Small intestine (tissue), 7 donors: ENCODE measurements at regions not wholly inside any gene's neighbourhood (a gene's known extent, or its start where the extent isn't known, plus 50 kb on each side); places are given as distances from the start of the nearest gene placed in this dataset.

Experiments used
- DNase-seq, 2 donors: peaks; one replicate each; pipeline versions ENCODE4 v3.0.0 to v3.0.0-alpha.2; 2013
- FAIRE-seq: peaks from 2 replicates; lab custom pipeline; 2012; peaks lifted over from hg19 to GRCh38; lab: Jason Lieb, UNC
- H3K27ac ChIP-seq, 3 donors: one replicate each; pipeline ENCODE4 v1.5.1; 2013; ENCODE audit warnings: low read length in 2 of 3, mild to moderate bottlenecking in 2 of 3, control low read depth in 1 of 3, inconsistent platforms in 1 of 3, low read depth in 1 of 3, moderate library complexity in 1 of 3
- H3K27me3 ChIP-seq, 3 donors: one replicate each; pipeline ENCODE4 v1.6.1; 2013; ENCODE audit warnings: low read length in 3 of 3, inconsistent platforms in 1 of 3; ENCODE audit not compliant: control insufficient read depth in 3 of 3, insufficient read depth in 3 of 3
- H3K36me3 ChIP-seq, 3 donors: one replicate each; pipeline ENCODE4 v1.6.1; 2013; ENCODE audit warnings: low read length in 3 of 3, inconsistent platforms in 1 of 3, low read depth in 1 of 3, mild to moderate bottlenecking in 1 of 3, moderate library complexity in 1 of 3; ENCODE audit not compliant: control insufficient read depth in 3 of 3, insufficient read depth in 2 of 3
- H3K4me1 ChIP-seq, 3 donors: one replicate each; pipeline ENCODE4 v1.6.1; 2013; ENCODE audit warnings: low read length in 2 of 3, inconsistent platforms in 1 of 3, low read depth in 1 of 3, mild to moderate bottlenecking in 1 of 3, moderate library complexity in 1 of 3; ENCODE audit not compliant: control insufficient read depth in 3 of 3, insufficient read depth in 2 of 3
- H3K4me3 ChIP-seq, 3 donors: one replicate each; pipeline ENCODE4 v1.5.1; 2013; ENCODE audit warnings: low read length in 3 of 3, control low read depth in 1 of 3, inconsistent platforms in 1 of 3, low read depth in 1 of 3, mild to moderate bottlenecking in 1 of 3, moderate library complexity in 1 of 3
- H3K9me3 ChIP-seq, 2 donors: one replicate each; pipeline ENCODE4 v1.6.1; 2013; ENCODE audit warnings: low read depth in 1 of 2, low read length in 1 of 2; ENCODE audit not compliant: control insufficient read depth in 2 of 2, insufficient read depth in 1 of 2
- WGBS, 3 donors: extraction: QIAGEN DNeasy Blood & Tissue Kit; methylation state at CpG; one replicate each; pipeline ENCODE4 v1.1.7; 2013; 5-methylcytosine and 5-hydroxymethylcytosine counted together
- donor health status: healthy with polysubstance abuse.
- donor health status: control.
- donor health status: control.
- donor health status: Bipolar disorder and iron deficiency.
- donor health status: healthy.

- Histone ChIP-seq H3K27me3 (no peaks in the 10 kb centered on the region), H3K27ac (no peak overlapping the region), H3K4me1 (no peaks in the 10 kb centered on the region), H3K9me3 (no peaks in the 10 kb centered on the region), H3K36me3 (no peaks in the 10 kb centered on the region), H3K4me3 (no peak overlapping the region)
- FAIRE-seq: no peak
- WGBS, 3 donors: 17 to 35% (median 22%) methylated on average over 5 of the region's 5 CpGs
- DNase-seq: no peak
Measured at GRCh38 chr13:47211106-47211505, 314.3 kb upstream of the HTR2A start.

- no peaks in the 10 kb centered on the region for H3K36me3 ChIP-seq
- no peak overlapping the region for H3K27ac ChIP-seq
- no peaks in the 10 kb centered on the region for H3K9me3 ChIP-seq
- DNase-seq: no peak
- no peaks in the 10 kb centered on the region for H3K4me1 ChIP-seq
- WGBS, 3 donors: 13 to 50% (median 31%) methylated on average over 3 of the region's 3 CpGs
- no peaks in the 10 kb centered on the region for H3K27me3 ChIP-seq
- no peak overlapping the region for H3K4me3 ChIP-seq
- FAIRE-seq: no peak
Measured at GRCh38 chr13:47206111-47206510, 309.3 kb upstream of the HTR2A start.

GRCh38 chr13:47190696-47191305 is 293.9 kb upstream of the HTR2A start:
- Histone ChIP-seq H3K36me3 (no peaks in the 10 kb centered on the region), H3K4me3 (no peak overlapping the region), H3K27me3 (no peaks in the 10 kb centered on the region), H3K27ac (no peak overlapping the region), H3K4me1 (no peaks in the 10 kb centered on the region), H3K9me3 (no peaks in the 10 kb centered on the region)
- FAIRE-seq (no peak), DNase-seq (no peak)
- 69 to 76% (median 74%) methylated on average over 6 of the region's 6 CpGs for WGBS, 3 donors

- H3K9me3 ChIP-seq: no peaks in the 10 kb centered on the region
- H3K36me3 ChIP-seq: no peaks in the 10 kb centered on the region
- FAIRE-seq: no peak
- WGBS, 3 donors: 45 to 73% (median 57%) methylated on average over 3 of the region's 3 CpGs
- H3K27ac ChIP-seq: no peak overlapping the region
- no peaks in the 10 kb centered on the region for H3K27me3 ChIP-seq
- DNase-seq: no peak
- H3K4me1 ChIP-seq: no peaks in the 10 kb centered on the region
- H3K4me3 ChIP-seq: no peak overlapping the region
Measured at GRCh38 chr13:47188802-47189201, 291.9 kb upstream of the HTR2A start.

- FAIRE-seq: no peak
Measured at GRCh38 chr13:47186471-47186870, 289.6 kb upstream of the HTR2A start.

GRCh38 chr13:47184321-47184720 is 287.5 kb upstream of the HTR2A start:
- no peak for DNase-seq
- no peak overlapping the region for H3K27ac ChIP-seq
- FAIRE-seq: no peak
- H3K4me1 ChIP-seq: no peaks in the 10 kb centered on the region
- H3K9me3 ChIP-seq: no peaks in the 10 kb centered on the region
- H3K4me3 ChIP-seq: no peak overlapping the region
- no peaks in the 10 kb centered on the region for H3K36me3 ChIP-seq
- no peaks in the 10 kb centered on the region for H3K27me3 ChIP-seq

More at GRCh38 chr13:47186471-47186870, 289.6 kb upstream of the HTR2A start:
- Histone ChIP-seq H3K9me3 (no peaks in the 10 kb centered on the region), H3K4me1 (no peaks in the 10 kb centered on the region), H3K36me3 (no peaks in the 10 kb centered on the region), H3K27ac (no peak overlapping the region), H3K4me3 (no peak overlapping the region), H3K27me3 (no peaks in the 10 kb centered on the region)
- 54 to 88% (median 77%) methylated on average over 2 of the region's 2 CpGs for WGBS, 3 donors
- no peak for DNase-seq

GRCh38 chr13:47179321-47179720 is 282.5 kb upstream of the HTR2A start:
- FAIRE-seq (no peak), DNase-seq (no peak)
- H3K9me3 ChIP-seq: no peaks in the 10 kb centered on the region
- H3K27me3 ChIP-seq: no peaks in the 10 kb centered on the region
- no peaks in the 10 kb centered on the region for H3K36me3 ChIP-seq
- no peaks in the 10 kb centered on the region for H3K4me1 ChIP-seq
- H3K4me3 ChIP-seq: no peak overlapping the region
- H3K27ac ChIP-seq: no peak overlapping the region
- WGBS, 3 donors: 83 to 92% (median 86%) methylated on average over 3 of the region's 3 CpGs

GRCh38 chr13:47178090-47178950 is 281.5 kb upstream of the HTR2A start:
- no peaks in the 10 kb centered on the region for H3K4me1 ChIP-seq
- no peak for FAIRE-seq
- DNase-seq: no peak
- H3K9me3 ChIP-seq: no peaks in the 10 kb centered on the region
- no peaks in the 10 kb centered on the region for H3K36me3 ChIP-seq
- no peak overlapping the region for H3K27ac ChIP-seq
- H3K27me3 ChIP-seq: no peaks in the 10 kb centered on the region
- H3K4me3 ChIP-seq: no peak overlapping the region
- WGBS, 3 donors: 66 to 79% (median 75%) methylated on average over 5 of the region's 5 CpGs
